Fibroblast of pulmonary artery (primary cell): ENCODE measurements at regions not wholly inside any gene's neighbourhood (a gene's known extent, or its start where the extent isn't known, plus 50 kb on each side); places are given as distances from the start of the nearest gene placed in this dataset.
A peak's percentile ranks its signal among the peaks of the same experiment; 100 is the strongest.

Experiments used
- DNase-seq: peaks from one replicate; pipeline ENCODE4 v3.0.0-alpha.2; 2010; ENCODE audit warnings: low read depth
- H3K4me3 ChIP-seq: replicated peaks from 2 replicates; pipeline ENCODE4 v1.5.1; 2011; ENCODE audit warnings: low read depth, mild to moderate bottlenecking, control low read depth, low read length, moderate library complexity
- TF ChIP-seq, protein P1 (sequence below): IDR thresholded peaks from 2 replicates; pipeline ENCODE4 v1.5.1; 2011; ENCODE audit warnings: mild to moderate bottlenecking, control low read depth, low read length, inconsistent platforms; ENCODE audit errors: missing control alignments

GRCh38 chr17:77353684-77354419, 213.1 kb downstream of the SEC14L1 start:
- TF ChIP-seq, protein P1, sequence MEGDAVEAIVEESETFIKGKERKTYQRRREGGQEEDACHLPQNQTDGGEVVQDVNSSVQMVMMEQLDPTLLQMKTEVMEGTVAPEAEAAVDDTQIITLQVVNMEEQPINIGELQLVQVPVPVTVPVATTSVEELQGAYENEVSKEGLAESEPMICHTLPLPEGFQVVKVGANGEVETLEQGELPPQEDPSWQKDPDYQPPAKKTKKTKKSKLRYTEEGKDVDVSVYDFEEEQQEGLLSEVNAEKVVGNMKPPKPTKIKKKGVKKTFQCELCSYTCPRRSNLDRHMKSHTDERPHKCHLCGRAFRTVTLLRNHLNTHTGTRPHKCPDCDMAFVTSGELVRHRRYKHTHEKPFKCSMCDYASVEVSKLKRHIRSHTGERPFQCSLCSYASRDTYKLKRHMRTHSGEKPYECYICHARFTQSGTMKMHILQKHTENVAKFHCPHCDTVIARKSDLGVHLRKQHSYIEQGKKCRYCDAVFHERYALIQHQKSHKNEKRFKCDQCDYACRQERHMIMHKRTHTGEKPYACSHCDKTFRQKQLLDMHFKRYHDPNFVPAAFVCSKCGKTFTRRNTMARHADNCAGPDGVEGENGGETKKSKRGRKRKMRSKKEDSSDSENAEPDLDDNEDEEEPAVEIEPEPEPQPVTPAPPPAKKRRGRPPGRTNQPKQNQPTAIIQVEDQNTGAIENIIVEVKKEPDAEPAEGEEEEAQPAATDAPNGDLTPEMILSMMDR = no peak
- no peak overlapping the region for H3K4me3 ChIP-seq
- DNase-seq = no peak

- DNase-seq = no peak
- no peak overlapping the region for H3K4me3 ChIP-seq
- TF ChIP-seq, protein P1 = no peak
These were observed 213.6 kb downstream of the SEC14L1 start for GRCh38 chr17:77354420-77354669.

- TF ChIP-seq, protein P1 = no peak
- no peak overlapping the region for H3K4me3 ChIP-seq
- peak; percentile 96 for DNase-seq
These were observed 214.1 kb downstream of the SEC14L1 start for GRCh38 chr17:77354670-77355455.

- H3K4me3 ChIP-seq = no peak overlapping the region
- TF ChIP-seq, protein P1 = no peak
- no peak for DNase-seq
These were observed 215.4 kb downstream of the SEC14L1 start for GRCh38 chr17:77356109-77356689.

DNA sequence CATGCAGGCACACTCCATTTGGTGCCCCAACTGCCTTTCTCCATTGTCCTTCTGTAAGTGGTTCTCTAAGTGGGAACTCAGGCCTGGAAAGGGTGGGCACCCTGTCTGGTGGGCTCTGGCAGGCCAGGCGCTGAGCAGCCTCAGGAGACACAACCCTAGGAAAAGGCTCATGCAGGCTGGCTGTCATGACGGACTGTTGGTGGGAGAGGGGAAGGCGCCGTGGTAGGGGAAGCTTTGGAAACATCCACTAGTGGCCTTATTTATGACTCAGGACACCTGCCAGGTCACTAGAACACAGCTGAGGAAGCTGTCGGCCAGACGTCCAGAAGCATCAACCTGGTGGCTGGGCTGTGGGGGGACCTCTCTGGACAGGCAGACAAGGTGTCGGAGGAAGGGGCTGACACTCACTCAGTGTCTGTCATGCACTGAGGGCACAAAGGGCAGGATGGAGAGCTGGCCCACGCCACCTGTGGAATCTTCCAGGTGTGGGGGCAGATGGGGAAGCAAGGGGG, 216.0 kb downstream of the SEC14L1 start:
- TF ChIP-seq, protein P1 = no peak
- no peak for DNase-seq
- no peak overlapping the region for H3K4me3 ChIP-seq

DNA sequence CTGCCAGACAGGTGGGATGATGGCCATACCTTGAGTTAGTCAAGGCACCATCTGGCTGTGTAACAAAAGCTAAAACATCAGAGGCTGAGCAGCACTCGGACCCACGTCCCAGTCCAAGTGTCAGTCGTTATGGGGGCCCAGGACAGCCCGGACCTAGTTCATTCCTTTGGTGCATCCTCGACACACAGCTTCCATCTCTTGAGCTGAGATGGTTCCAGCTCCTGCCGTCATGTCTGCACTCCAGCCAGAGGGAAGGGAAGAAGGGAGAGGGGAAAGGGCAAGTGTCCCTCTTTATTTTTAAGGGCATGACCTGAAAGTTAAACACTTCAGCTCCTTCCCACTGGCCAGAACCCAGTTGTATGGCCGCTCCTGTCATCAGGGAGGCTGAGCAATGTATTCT, 218.0 kb downstream of the SEC14L1 start:
- no peak for DNase-seq
- no peak overlapping the region for H3K4me3 ChIP-seq
- TF ChIP-seq, protein P1 = no peak
